Stimulated activated naive CD8-positive, alpha-beta T cell treated with anti-CD3 and anti-CD28 coated beads, Interleukin-15, amount 100 ng/mL, for 72 hours (primary cell): ENCODE measurements at regions not wholly inside any gene's neighbourhood (a gene's known extent, or its start where the extent isn't known, plus 50 kb on each side); places are given as distances from the start of the nearest gene placed in this dataset.

Experiments
- ATAC-seq: fragments of 150-1000 bp; cut with Tn5 transposase; 2 replicates; pipeline ENCODE4 v1.10.0; 2021; ENCODE audit warnings: mild to moderate bottlenecking, moderate library complexity
- DNase-seq, 2 donors: peaks; one replicate each; pipeline ENCODE4 v3.0.0; 2021 to 2022
- H3K27ac Mint-ChIP-seq, 2 donors: one replicate each; pipeline ENCODE4 v1.8.0; 2022; ENCODE audit warnings: mild to moderate bottlenecking in 2 of 2, mixed read lengths in 2 of 2, moderate library complexity in 2 of 2
- H3K27me3 Mint-ChIP-seq: one replicate; pipeline ENCODE4 v1.8.0; 2022; ENCODE audit warnings: mixed read lengths
- H3K4me1 Mint-ChIP-seq: one replicate; pipeline ENCODE4 v1.8.0; 2022; ENCODE audit warnings: mild to moderate bottlenecking, mixed read lengths
- H3K4me3 Mint-ChIP-seq, 2 donors: one replicate each; pipeline ENCODE4 v1.8.0; 2022; ENCODE audit warnings: mild to moderate bottlenecking in 2 of 2, mixed read lengths in 2 of 2, moderate library complexity in 1 of 2
- H3K9me3 Mint-ChIP-seq, 2 donors: one replicate each; pipeline ENCODE4 v1.8.0; 2022; ENCODE audit warnings: mixed read lengths in 2 of 2

DNA sequence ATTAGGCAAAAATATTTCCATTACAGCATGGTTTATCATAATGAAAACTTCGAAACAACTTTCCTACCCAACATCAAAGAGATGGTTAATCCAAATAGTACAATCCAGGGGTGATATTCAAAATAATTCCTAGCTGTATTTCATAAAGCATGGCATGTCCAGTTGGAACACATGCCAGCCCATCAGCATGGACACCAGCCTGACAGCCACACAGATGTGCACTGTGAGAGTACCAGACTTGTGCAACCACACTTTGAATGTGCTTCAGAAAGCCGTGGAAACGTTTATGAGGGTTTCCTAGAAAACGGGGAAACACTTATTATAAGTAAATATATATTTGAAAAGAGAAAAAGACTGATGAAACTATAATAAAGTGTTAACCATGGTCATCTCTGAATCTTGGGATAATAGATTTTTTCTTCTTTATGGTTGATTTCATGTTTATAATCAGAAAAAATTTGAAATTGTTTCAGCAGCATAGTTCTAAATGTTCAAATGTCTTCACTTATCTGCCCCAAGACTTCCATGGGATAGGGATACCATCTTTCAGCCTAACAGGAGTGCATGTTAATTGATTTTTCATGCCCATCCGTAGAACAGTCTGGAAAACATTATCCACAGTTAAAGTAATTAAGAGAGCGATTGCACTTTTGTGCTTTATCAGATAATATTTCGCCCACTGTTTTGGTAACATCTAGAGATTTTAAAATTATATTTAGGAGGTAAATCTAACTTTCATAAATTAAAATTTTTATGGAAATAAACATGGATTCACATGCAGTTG lies 242.6 kb upstream of the IRS2 start:
- H3K27ac Mint-ChIP-seq: no peak overlapping the region
- ATAC-seq: no peak
- H3K9me3 Mint-ChIP-seq: no peaks in the 10 kb centered on the region
- no peaks in the 10 kb centered on the region for H3K4me1 Mint-ChIP-seq
- H3K4me3 Mint-ChIP-seq: no peak overlapping the region
- H3K27me3 Mint-ChIP-seq: no peaks in the 10 kb centered on the region
- no peak for DNase-seq

- Mint-ChIP-seq H3K4me1 (no peaks in the 10 kb centered on the region), H3K27me3 (no peaks in the 10 kb centered on the region), H3K4me3 (no peak overlapping the region), H3K27ac (no peak overlapping the region), H3K9me3 (no peaks in the 10 kb centered on the region)
- ATAC-seq: no peak
- no peak for DNase-seq
Observed at GRCh38 chr13:110028311-110028710, 241.9 kb upstream of the IRS2 start.

- Mint-ChIP-seq H3K4me3 (no peak overlapping the region), H3K27me3 (no peaks in the 10 kb centered on the region), H3K9me3 (no peaks in the 10 kb centered on the region), H3K4me1 (no peaks in the 10 kb centered on the region), H3K27ac (no peak overlapping the region)
- ATAC-seq (no peak), DNase-seq (no peak)
Observed at GRCh38 chr13:110027470-110028240, 241.3 kb upstream of the IRS2 start.

GRCh38 chr13:110024645-110024980 lies 238.2 kb upstream of the IRS2 start:
- DNase-seq: no peak
- no peak for ATAC-seq
- H3K9me3 Mint-ChIP-seq: no peaks in the 10 kb centered on the region
- H3K4me1 Mint-ChIP-seq: no peaks in the 10 kb centered on the region
- H3K4me3 Mint-ChIP-seq: no peak overlapping the region
- no peaks in the 10 kb centered on the region for H3K27me3 Mint-ChIP-seq
- no peak overlapping the region for H3K27ac Mint-ChIP-seq

- Mint-ChIP-seq H3K9me3 (no peaks in the 10 kb centered on the region), H3K27me3 (no peaks in the 10 kb centered on the region), H3K4me3 (no peak overlapping the region), H3K27ac (no peak overlapping the region), H3K4me1 (no peaks in the 10 kb centered on the region)
- ATAC-seq (no peak), DNase-seq (no peak)
Observed at GRCh38 chr13:110023729-110024644, 237.6 kb upstream of the IRS2 start.

DNA sequence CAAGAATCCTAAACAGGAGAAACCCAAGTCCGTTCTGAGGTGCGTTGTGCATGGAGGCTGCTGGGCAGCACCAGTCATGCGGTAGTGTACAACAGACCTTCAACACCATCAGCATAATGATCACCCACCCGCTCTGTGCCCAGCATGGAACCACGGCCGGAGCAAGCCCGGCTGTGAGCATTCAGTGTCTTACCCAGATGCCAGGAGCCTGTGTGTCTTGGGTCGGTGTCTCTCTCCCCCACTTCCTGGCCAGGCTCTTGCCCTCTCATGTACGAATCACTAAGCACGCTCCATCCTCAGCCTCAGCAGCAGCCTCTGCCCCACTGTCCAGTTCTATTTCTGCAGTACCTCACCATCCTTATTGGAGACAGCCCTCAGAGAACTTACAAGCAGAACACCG lies 231.6 kb upstream of the IRS2 start:
- ATAC-seq (no peak), DNase-seq (no peak)
- no peak overlapping the region for H3K27ac Mint-ChIP-seq
- no peaks in the 10 kb centered on the region for H3K9me3 Mint-ChIP-seq
- H3K4me3 Mint-ChIP-seq: no peak overlapping the region
- H3K4me1 Mint-ChIP-seq: no peaks in the 10 kb centered on the region
- H3K27me3 Mint-ChIP-seq: no peaks in the 10 kb centered on the region

GRCh38 chr13:110017379-110017778 lies 231.0 kb upstream of the IRS2 start:
- no peaks in the 10 kb centered on the region for H3K4me1 Mint-ChIP-seq
- DNase-seq (no peak), ATAC-seq (no peak)
- H3K4me3 Mint-ChIP-seq: no peak overlapping the region
- no peaks in the 10 kb centered on the region for H3K9me3 Mint-ChIP-seq
- H3K27me3 Mint-ChIP-seq: peaks cover 6% of the 10 kb centered on the region
- no peak overlapping the region for H3K27ac Mint-ChIP-seq

DNA sequence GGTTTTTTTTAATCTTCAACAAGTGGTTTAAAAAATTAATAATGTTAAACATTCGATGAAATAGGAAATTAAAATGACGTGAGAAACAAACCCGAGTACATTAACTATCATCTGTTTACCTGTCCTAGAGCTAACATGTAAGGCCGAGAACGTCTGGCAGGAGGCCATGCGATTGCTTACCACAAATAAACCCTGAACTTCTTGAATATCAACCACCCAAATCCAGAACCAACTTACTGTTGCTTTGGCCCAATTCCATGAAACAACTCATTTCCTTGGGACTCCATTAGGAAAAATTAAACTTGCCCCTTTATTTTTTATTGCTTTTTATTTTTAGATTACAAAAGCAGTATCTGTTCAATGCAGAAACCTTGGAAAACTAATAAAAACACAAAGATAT lies 228.9 kb upstream of the IRS2 start:
- no peaks in the 10 kb centered on the region for H3K9me3 Mint-ChIP-seq
- ATAC-seq: no peak
- no peak for DNase-seq
- no peaks in the 10 kb centered on the region for H3K4me1 Mint-ChIP-seq
- H3K4me3 Mint-ChIP-seq: no peak overlapping the region
- no peak overlapping the region for H3K27ac Mint-ChIP-seq
- H3K27me3 Mint-ChIP-seq: peaks cover 7% of the 10 kb centered on the region

GRCh38 chr13:110014719-110015118 lies 228.3 kb upstream of the IRS2 start:
- no peak overlapping the region for H3K4me3 Mint-ChIP-seq
- H3K27ac Mint-ChIP-seq: no peak overlapping the region
- no peaks in the 10 kb centered on the region for H3K9me3 Mint-ChIP-seq
- ATAC-seq: no peak
- H3K4me1 Mint-ChIP-seq: no peaks in the 10 kb centered on the region
- H3K27me3 Mint-ChIP-seq: peaks cover 7% of the 10 kb centered on the region
- no peak for DNase-seq

DNA sequence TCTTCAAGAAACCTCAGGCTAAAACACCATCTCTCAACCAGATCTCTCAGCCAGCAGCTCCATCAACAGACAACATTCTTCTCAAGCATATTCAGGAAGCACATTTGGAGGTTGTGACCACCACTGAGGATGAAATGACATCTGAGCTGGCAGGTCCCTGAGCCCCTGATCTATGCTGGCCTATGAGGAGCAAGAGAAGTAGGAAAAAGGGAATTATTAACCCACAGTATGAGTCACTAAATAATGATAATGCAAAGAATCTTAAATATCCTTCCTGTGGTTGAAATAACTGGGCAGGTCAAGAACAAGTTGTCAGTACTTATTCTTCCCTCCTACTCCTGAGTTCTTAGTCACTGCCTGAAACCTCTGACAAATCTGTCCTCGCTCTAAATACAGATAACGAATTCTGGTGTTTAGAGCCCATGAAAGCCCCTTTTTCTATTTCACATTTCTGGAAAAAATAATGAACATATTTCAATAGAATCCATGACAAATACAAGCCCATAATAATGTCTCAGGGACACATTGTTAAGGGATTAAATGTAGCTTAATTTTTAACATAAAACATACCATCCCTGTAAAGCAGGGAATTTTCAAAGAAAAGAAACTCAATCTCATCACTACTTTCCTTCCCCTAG lies 225.8 kb upstream of the IRS2 start:
- peaks cover 7% of the 10 kb centered on the region for H3K27me3 Mint-ChIP-seq
- H3K9me3 Mint-ChIP-seq: no peaks in the 10 kb centered on the region
- ATAC-seq: no peak
- H3K4me3 Mint-ChIP-seq: no peak overlapping the region
- no peak overlapping the region for H3K27ac Mint-ChIP-seq
- no peaks in the 10 kb centered on the region for H3K4me1 Mint-ChIP-seq
- no peak for DNase-seq

DNA sequence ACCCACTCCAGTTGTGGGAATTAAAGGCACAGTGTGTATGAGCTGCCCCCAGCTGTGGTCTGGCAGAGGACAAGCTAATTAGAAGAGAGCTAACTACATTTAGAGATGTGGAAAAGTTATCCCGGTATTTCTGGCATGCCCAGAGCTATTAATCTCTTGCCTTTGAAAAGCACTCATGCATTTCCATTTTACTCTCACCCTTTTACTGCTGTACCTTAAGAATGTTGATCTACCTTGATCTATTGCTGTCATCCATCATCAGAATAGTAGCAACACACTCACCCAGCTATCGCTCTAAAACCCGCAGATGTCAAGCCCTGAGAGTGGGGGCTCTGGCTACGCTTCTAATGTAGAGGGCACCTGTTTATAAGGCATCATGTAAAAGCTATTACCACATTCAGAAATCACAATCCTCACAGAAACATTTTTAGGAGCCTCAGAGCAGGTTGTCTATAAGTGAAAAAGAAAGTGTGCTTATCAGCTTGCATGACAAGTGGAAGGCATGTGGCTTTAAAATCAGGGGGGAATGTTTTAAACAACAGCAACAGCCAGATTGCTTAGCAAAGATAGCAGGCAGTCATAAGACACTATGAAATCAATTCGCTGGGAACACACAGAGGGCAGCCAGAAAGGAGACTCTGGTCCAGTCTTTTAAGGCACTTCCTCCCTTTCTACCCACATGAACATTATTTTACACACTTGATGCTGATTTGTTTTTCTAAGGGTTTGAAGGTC lies 224.2 kb upstream of the IRS2 start:
- DNase-seq: no peak
- ATAC-seq: no peak
- H3K4me3 Mint-ChIP-seq: no peak overlapping the region
- H3K9me3 Mint-ChIP-seq: no peaks in the 10 kb centered on the region
- no peak overlapping the region for H3K27ac Mint-ChIP-seq
- H3K27me3 Mint-ChIP-seq: peaks cover 7% of the 10 kb centered on the region
- no peaks in the 10 kb centered on the region for H3K4me1 Mint-ChIP-seq

DNA sequence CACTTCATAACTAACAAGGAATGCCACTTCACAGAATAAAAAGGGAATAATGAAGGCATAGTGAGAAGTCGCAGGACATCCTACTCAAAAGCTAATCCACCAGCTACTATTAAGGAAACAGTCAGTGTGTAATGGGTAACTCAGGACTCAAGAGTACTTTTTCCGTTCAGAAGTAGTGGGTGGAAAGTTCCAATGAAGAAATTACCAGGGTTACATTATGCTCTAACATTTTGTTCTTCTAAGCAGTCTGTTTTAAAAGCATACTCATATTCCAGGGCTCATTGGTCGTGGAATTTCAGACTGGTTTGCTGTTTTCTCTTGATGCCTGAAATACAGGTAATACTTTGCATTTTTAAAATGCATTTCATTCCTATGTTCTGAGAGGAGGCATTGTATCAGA lies 222.4 kb upstream of the IRS2 start:
- no peak for DNase-seq
- Mint-ChIP-seq H3K9me3 (no peaks in the 10 kb centered on the region), H3K27me3 (peaks cover 7% of the 10 kb centered on the region), H3K4me1 (no peaks in the 10 kb centered on the region), H3K4me3 (no peak overlapping the region), H3K27ac (no peak overlapping the region)
- ATAC-seq: no peak

- H3K4me3 Mint-ChIP-seq: no peak overlapping the region
- DNase-seq (no peak), ATAC-seq (no peak)
- peaks cover 9% of the 10 kb centered on the region for H3K27me3 Mint-ChIP-seq
- no peaks in the 10 kb centered on the region for H3K4me1 Mint-ChIP-seq
- H3K27ac Mint-ChIP-seq: no peak overlapping the region
- no peaks in the 10 kb centered on the region for H3K9me3 Mint-ChIP-seq
Observed at GRCh38 chr13:110006304-110006703, 219.9 kb upstream of the IRS2 start.

DNA sequence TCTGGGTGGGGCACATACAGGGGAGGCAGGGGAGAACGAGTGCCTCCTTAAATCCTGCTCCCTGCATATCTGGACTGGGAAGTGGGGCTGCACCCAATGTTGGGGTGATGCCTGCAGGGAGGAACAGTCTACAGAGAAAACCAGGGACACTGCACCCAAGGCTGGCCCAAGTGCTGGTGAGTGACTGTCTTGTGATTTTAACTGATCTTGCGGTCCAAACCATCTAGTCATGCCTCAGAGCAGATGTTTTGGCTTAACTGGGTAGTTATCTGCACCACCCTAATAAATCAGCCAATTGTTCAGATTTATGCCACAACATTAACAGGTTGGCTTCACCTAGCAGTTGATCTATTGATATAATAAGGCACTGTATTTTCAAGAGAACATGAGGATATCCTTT lies 219.2 kb upstream of the IRS2 start:
- H3K4me3 Mint-ChIP-seq: no peak overlapping the region
- DNase-seq (no peak), ATAC-seq (no peak)
- H3K27me3 Mint-ChIP-seq: peaks cover 9% of the 10 kb centered on the region
- peak overlapping the region in 1 of 2 donors; percentile 70 for H3K27ac Mint-ChIP-seq
- H3K4me1 Mint-ChIP-seq: no peaks in the 10 kb centered on the region
- no peaks in the 10 kb centered on the region for H3K9me3 Mint-ChIP-seq

DNA sequence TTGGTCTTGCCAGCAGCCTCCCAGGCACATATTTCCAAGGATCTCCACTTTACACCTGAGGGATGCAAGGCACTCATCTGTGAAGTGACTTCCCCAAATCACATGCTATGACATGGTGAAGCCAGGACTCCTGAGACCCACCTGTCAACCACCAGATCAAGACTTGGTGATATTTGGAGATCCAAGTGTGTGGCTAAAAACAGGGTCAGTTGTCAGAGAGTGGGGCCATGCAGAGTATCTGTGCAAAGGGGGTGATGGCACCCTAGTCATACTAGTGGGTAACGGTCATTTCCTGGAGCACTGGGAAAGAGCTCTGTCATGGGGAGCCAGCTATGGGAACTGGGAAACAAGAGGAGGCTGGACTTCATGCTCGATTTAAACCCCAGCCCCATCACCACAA lies 218.4 kb upstream of the IRS2 start:
- peaks cover 11% of the 10 kb centered on the region for H3K27me3 Mint-ChIP-seq
- DNase-seq: no peak
- no peaks in the 10 kb centered on the region for H3K4me1 Mint-ChIP-seq
- no peaks in the 10 kb centered on the region for H3K9me3 Mint-ChIP-seq
- no peak overlapping the region for H3K27ac Mint-ChIP-seq
- H3K4me3 Mint-ChIP-seq: no peak overlapping the region
- ATAC-seq: no peak
